ENCODE measurements at regions not wholly inside any gene's neighbourhood (a gene's known extent, or its start where the extent isn't known, plus 50 kb on each side); places are given as distances from the start of the nearest gene placed in this dataset.

DNA sequence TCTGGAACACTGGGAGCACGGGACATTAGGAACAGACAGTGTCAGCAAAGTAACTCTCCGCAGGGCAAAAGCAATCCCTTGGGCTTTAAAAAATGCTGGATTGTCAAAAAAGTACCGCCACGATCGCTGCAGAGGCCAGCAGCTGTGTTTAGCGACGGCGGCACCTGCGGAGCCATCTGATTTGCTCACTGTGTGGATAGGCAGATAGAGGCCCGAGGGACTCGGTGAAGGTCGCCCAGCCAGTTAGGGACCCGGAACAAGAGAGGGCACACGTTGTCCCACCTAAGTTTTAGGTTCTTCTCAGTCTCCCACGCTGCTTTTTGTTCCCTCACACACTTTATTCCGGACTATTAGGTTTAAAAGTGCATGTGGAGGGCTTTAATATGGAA is 238.3 kb downstream of the TEX29 start:
- no peak overlapping the region for H3K27ac ChIP-seq (ENCODE audit: low read length)
- H3K36me3 ChIP-seq (ENCODE audit: control insufficient read depth in 1 of 2, insufficient read depth in 2 of 2, low read length in 2 of 2) = no peaks in the 10 kb centered on the region
- H3K9me3 ChIP-seq (ENCODE audit: control insufficient read depth in 1 of 2, low read length in 2 of 2) = no peaks in the 10 kb centered on the region
- peaks cover 4% of the 10 kb centered on the region for H3K27me3 ChIP-seq (ENCODE audit: low read depth, low read length)
- H3K4me3 ChIP-seq (ENCODE audit: low read depth in 1 of 2, low read length in 2 of 2) = no peak overlapping the region
- H3K4me1 ChIP-seq (ENCODE audit: control insufficient read depth in 1 of 2, insufficient read depth in 2 of 2, low read length in 2 of 2) = no peaks in the 10 kb centered on the region

DNA sequence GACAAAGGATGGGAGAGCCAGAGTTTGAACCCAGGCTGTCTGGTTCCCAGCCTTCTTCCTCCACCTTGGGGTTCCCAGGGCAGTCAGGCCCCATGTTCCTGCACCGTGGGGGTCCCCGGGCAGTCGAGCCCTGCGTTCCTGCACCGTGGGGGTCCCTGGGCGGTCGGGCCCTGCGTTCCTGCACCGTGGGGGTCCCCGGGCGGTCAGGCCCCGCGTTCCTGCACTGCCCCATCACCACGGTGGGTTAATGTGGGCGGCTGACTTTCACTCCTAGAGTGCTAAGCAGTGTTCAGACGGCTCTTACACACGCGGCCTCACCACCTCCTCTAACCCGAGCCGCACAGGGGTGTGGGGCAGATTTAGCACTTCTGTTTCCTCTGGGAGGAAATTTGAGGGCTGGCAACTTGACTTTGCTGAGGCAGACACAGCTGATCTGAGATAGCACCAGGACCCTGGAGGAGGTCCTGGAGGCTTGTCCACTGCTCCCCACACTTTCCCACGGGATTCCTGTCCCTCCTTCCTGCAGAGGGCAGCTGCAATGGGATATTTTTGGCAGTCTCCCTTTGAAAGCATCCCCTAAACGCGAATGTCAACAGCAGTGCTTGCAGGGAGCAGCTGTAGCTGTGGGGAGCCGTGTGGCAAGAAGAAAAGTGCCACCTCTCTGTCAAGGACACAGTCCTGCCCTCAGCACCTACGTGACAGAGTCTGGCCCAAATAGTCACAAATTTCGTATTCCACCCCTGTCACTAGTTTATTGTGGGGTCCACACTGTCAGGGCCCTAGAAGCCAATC is 239.4 kb downstream of the TEX29 start:
- Histone ChIP-seq H3K9me3 (ENCODE audit: control insufficient read depth in 1 of 2, low read length in 2 of 2) (no peaks in the 10 kb centered on the region), H3K27ac (ENCODE audit: low read length) (no peak overlapping the region), H3K4me1 (ENCODE audit: control insufficient read depth in 1 of 2, insufficient read depth in 2 of 2, low read length in 2 of 2) (no peaks in the 10 kb centered on the region), H3K36me3 (ENCODE audit: control insufficient read depth in 1 of 2, insufficient read depth in 2 of 2, low read length in 2 of 2) (no peaks in the 10 kb centered on the region), H3K27me3 (ENCODE audit: low read depth, low read length) (peaks cover 4% of the 10 kb centered on the region), H3K4me3 (ENCODE audit: low read depth in 1 of 2, low read length in 2 of 2) (no peak overlapping the region)

DNA sequence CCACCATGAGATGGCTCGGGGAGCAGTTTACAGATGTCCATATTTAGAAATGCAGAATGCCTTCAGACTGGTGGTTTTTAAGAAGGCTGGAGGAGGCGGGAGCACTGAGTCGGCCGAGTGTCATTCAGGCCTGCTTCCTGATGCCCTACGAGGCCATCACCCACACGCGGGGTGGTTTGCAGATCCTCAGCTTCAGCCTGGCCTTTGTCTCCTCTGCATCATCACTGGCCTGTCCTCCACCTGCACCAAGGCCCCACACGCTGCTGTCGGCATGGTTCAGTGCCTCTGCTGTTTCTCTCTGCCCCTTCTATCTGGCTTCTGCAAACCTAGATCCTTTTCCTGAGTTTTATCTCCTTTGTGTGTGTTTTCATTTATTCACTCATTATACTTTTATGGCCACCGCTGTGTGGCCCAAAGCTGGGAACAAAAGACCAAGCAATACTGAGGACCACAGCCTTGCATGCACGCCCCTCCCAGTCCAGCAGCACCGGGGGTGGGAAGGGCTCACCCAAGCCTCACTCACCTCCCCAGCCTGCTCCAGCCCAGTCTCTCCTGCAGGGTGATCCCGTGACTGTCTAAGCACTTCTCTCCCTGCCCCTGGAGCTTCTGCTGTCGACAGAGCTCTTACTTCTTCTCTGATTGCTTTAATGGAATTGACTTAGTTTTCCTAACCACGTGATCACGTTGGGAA is 240.8 kb downstream of the TEX29 start:
- Histone ChIP-seq H3K36me3 (ENCODE audit: control insufficient read depth in 1 of 2, insufficient read depth in 2 of 2, low read length in 2 of 2) (no peaks in the 10 kb centered on the region), H3K9me3 (ENCODE audit: control insufficient read depth in 1 of 2, low read length in 2 of 2) (no peaks in the 10 kb centered on the region), H3K27ac (ENCODE audit: low read length) (no peak overlapping the region), H3K27me3 (ENCODE audit: low read depth, low read length) (peaks cover 4% of the 10 kb centered on the region), H3K4me3 (ENCODE audit: low read depth in 1 of 2, low read length in 2 of 2) (no peak overlapping the region), H3K4me1 (ENCODE audit: control insufficient read depth in 1 of 2, insufficient read depth in 2 of 2, low read length in 2 of 2) (no peaks in the 10 kb centered on the region)

DNA sequence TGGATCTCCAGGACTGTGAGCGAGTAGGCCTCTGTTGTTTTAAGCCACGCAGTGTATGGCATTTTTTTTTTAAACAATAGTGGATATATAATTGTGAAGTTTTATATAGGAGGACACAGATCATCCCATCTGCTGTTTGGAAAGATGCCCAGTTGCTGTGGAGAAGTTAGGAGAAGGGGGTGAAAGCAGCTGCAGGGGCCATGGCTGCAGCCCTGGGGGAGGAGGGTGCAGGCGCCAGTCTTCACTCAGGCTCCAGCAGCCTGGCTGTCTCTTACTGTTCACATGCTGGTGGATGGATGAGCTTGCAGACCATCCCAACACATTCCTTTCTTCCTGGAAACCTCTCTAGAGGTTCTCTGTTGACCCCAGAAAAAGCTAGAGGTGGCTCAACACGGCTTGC is 242.3 kb downstream of the TEX29 start:
- Histone ChIP-seq H3K9me3 (ENCODE audit: control insufficient read depth in 1 of 2, low read length in 2 of 2) (no peaks in the 10 kb centered on the region), H3K4me3 (ENCODE audit: low read depth in 1 of 2, low read length in 2 of 2) (no peak overlapping the region), H3K4me1 (ENCODE audit: control insufficient read depth in 1 of 2, insufficient read depth in 2 of 2, low read length in 2 of 2) (no peaks in the 10 kb centered on the region), H3K27ac (ENCODE audit: low read length) (no peak overlapping the region), H3K27me3 (ENCODE audit: low read depth, low read length) (peaks cover 4% of the 10 kb centered on the region), H3K36me3 (ENCODE audit: control insufficient read depth in 1 of 2, insufficient read depth in 2 of 2, low read length in 2 of 2) (no peaks in the 10 kb centered on the region)

DNA sequence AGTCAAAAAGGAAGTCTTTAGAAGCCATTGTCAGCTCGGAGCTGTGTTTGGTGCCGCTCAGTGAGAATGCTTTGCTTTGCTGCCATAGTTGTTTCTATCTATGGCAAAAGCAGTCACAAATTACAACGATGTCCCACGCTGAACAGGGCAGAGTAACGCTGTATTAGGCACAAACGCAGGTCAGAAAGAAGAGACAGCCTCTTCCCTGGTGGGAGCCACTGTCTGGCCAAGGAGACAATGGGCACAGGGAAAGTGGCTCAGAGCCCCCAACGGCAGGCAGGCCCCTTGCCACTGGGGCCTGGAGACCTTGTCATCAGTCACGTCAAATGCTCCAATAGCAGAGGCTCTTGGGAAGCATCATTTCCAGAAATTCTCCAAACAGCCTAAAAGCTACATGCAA is 244.2 kb downstream of the TEX29 start:
- no peak overlapping the region for H3K4me3 ChIP-seq (ENCODE audit: low read depth in 1 of 2, low read length in 2 of 2)

DNA sequence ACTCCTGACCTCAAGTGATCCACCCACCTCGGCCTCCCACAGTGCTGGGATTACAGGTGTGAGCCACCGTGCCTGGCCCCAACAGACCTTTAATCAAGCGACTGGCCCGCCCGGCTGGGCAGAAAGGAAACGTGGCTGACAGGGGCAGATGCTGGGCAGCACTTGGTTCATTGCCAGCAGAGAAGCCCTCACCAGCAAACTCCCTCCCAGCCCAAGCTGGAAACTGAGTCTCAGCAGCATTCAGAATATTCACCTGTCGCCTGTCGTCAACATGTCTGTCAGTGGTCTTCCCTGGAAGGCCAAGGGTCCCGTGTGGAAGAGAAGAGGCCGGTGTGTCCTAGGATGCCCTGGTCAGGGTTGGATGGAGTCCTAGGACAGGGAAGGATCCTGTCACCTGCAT is 245.0 kb downstream of the TEX29 start:
- Histone ChIP-seq H3K9me3 (ENCODE audit: control insufficient read depth in 1 of 2, low read length in 2 of 2) (peaks cover 0 to 10% of the 10 kb centered on the region in 2 donors), H3K4me1 (ENCODE audit: control insufficient read depth in 1 of 2, insufficient read depth in 2 of 2, low read length in 2 of 2) (no peaks in the 10 kb centered on the region), H3K4me3 (ENCODE audit: low read depth in 1 of 2, low read length in 2 of 2) (no peak overlapping the region), H3K27me3 (ENCODE audit: low read depth, low read length) (peaks cover 4% of the 10 kb centered on the region), H3K36me3 (ENCODE audit: control insufficient read depth in 1 of 2, insufficient read depth in 2 of 2, low read length in 2 of 2) (no peaks in the 10 kb centered on the region), H3K27ac (ENCODE audit: low read length) (no peak overlapping the region)

More for the DNA sequence above, 244.2 kb downstream of the TEX29 start:
- peaks cover 4% of the 10 kb centered on the region for H3K27me3 ChIP-seq (ENCODE audit: low read depth, low read length)
- no peaks in the 10 kb centered on the region for H3K4me1 ChIP-seq (ENCODE audit: control insufficient read depth in 1 of 2, insufficient read depth in 2 of 2, low read length in 2 of 2)
- no peak overlapping the region for H3K27ac ChIP-seq (ENCODE audit: low read length)
- H3K9me3 ChIP-seq (ENCODE audit: control insufficient read depth in 1 of 2, low read length in 2 of 2) = peaks cover 0 to 10% of the 10 kb centered on the region in 2 donors
- H3K36me3 ChIP-seq (ENCODE audit: control insufficient read depth in 1 of 2, insufficient read depth in 2 of 2, low read length in 2 of 2) = no peaks in the 10 kb centered on the region

DNA sequence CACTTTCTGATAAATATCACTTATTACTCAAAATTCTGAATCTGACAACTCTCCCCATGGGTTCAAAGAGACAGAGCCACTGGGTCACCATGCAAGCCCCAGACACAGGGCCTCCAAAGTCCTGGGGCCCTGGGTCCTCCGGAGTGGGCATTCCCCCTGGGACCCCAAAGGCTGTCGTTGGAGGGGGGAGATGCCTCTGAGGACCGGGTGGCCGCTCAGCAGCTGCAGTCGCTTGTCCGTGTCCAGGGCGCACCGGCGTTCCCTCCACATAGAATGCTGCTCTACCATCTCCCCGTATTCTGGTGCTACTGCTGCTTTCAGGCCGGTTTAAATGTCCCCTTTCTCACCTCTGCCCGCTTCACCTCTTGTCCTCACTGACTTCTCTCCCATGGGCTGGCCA is 246.1 kb downstream of the TEX29 start:
- Histone ChIP-seq H3K27ac (ENCODE audit: low read length) (no peak overlapping the region), H3K36me3 (ENCODE audit: control insufficient read depth in 1 of 2, insufficient read depth in 2 of 2, low read length in 2 of 2) (no peaks in the 10 kb centered on the region), H3K4me1 (ENCODE audit: control insufficient read depth in 1 of 2, insufficient read depth in 2 of 2, low read length in 2 of 2) (no peaks in the 10 kb centered on the region), H3K27me3 (ENCODE audit: low read depth, low read length) (peaks cover 4% of the 10 kb centered on the region), H3K9me3 (ENCODE audit: control insufficient read depth in 1 of 2, low read length in 2 of 2) (peaks cover 0 to 10% of the 10 kb centered on the region in 2 donors), H3K4me3 (ENCODE audit: low read depth in 1 of 2, low read length in 2 of 2) (no peak overlapping the region)

DNA sequence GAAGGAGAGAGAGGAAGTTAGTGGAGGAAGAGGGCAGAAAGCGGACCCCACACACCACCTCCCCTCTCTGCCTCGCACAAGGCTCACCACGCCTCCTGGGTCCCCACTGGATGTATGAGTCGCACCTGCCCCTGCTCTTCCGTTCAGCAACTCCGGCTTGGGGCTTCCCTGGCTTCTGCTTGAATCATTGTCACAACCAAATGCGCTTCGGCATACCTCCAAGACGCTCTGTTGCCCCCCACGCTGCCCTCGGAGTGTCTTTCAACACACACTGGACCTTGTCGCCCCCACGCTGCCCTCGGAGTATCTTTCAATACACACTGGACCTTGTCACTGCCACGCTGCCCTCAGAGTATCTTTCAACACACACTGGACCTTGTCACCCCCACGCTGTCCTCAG is 247.2 kb downstream of the TEX29 start:
- Histone ChIP-seq H3K4me3 (ENCODE audit: low read depth in 1 of 2, low read length in 2 of 2) (no peak overlapping the region), H3K36me3 (ENCODE audit: control insufficient read depth in 1 of 2, insufficient read depth in 2 of 2, low read length in 2 of 2) (no peaks in the 10 kb centered on the region), H3K9me3 (ENCODE audit: control insufficient read depth in 1 of 2, low read length in 2 of 2) (peaks cover 0 to 10% of the 10 kb centered on the region in 2 donors), H3K4me1 (ENCODE audit: control insufficient read depth in 1 of 2, insufficient read depth in 2 of 2, low read length in 2 of 2) (no peaks in the 10 kb centered on the region), H3K27ac (ENCODE audit: low read length) (no peak overlapping the region), H3K27me3 (ENCODE audit: low read depth, low read length) (peaks cover 4% of the 10 kb centered on the region)

DNA sequence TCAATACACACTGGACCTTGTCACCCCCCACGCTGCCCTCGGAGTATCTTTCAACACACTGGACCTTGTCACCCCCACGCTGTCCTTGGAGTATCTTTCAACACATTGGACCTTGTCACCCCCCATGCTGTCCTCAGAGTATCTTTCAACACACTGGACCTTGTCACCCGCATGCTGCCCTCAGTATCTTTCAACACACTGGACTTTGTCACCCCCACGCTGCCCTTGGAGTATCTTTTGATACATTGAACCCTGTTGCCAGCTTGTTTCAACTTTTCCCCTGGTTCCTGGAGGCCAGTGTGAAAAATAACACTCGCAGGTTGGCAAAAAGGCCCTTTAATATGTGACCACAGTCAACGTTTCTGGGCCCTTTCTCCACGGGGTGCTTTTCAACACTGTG is 247.8 kb downstream of the TEX29 start:
- Histone ChIP-seq H3K27me3 (ENCODE audit: low read depth, low read length) (no peaks in the 10 kb centered on the region), H3K36me3 (ENCODE audit: control insufficient read depth in 1 of 2, insufficient read depth in 2 of 2, low read length in 2 of 2) (no peaks in the 10 kb centered on the region), H3K4me1 (ENCODE audit: control insufficient read depth in 1 of 2, insufficient read depth in 2 of 2, low read length in 2 of 2) (no peaks in the 10 kb centered on the region), H3K27ac (ENCODE audit: low read length) (no peak overlapping the region), H3K4me3 (ENCODE audit: low read depth in 1 of 2, low read length in 2 of 2) (no peak overlapping the region), H3K9me3 (ENCODE audit: control insufficient read depth in 1 of 2, low read length in 2 of 2) (peaks cover 0 to 10% of the 10 kb centered on the region in 2 donors)

DNA sequence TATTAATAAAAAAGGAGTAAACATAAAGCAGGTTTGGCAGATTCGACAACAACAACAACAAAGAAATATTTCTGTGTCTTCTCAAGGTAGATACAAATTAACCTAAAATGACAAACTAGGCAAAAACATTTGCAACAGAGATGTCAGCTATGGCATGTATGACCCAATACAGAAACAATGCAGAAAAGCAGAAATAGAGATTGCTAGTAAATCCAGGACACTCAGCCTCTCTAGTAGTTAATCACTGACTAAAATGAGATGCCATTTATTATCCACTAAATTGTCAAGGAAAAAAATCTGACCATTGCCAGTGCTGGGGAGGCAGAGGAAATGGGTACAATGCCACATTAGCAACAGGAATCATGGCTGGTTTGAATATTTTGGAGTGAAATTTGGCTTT is 250.5 kb downstream of the TEX29 start:
- H3K27me3 ChIP-seq (ENCODE audit: low read depth, low read length) = no peaks in the 10 kb centered on the region
- no peaks in the 10 kb centered on the region for H3K36me3 ChIP-seq (ENCODE audit: control insufficient read depth in 1 of 2, insufficient read depth in 2 of 2, low read length in 2 of 2)
- H3K9me3 ChIP-seq (ENCODE audit: control insufficient read depth in 1 of 2, low read length in 2 of 2) = peaks cover 11 to 22% of the 10 kb centered on the region in 2 donors
- no peak overlapping the region for H3K27ac ChIP-seq (ENCODE audit: low read length)
- no peak overlapping the region for H3K4me3 ChIP-seq (ENCODE audit: low read depth in 1 of 2, low read length in 2 of 2)
- H3K4me1 ChIP-seq (ENCODE audit: control insufficient read depth in 1 of 2, insufficient read depth in 2 of 2, low read length in 2 of 2) = no peaks in the 10 kb centered on the region

DNA sequence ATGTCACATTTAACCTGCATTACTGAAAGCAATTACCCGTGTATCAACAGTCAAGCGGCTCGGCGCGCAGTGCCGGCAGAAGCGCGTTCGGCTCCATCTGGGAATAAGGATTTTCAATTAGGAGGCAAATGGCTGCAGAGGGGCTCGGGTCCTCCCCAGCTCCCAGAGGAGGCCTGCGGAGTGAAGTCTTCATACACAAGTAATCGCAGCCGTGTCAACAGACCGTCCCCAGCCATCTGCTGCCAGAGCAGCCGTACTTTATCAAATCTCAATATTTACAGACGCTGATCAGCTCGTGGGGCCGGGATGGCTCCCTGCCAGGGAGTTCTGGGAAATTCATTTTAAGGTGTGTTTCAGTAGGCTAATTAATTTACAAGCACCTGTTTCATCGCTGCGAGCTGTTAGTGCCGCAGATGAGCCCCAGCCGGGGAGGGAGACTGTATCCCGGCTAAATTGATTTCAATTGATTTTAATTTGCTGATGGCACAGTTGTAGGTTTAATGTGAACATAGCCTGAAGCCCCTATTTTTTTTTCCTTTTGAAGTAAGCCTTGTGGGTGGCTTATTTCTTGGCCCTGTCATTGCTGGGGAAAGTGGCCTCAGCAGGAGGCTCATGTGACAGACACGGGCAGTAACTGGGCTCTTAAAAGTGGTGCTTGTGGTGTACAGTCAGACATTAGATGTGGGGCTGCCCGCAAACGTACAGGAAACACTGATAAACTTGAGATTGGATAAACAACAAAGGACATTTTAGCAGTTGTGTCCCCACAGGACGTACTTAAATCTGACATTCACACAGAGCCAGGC is 252.7 kb downstream of the TEX29 start:
- no peaks in the 10 kb centered on the region for H3K36me3 ChIP-seq (ENCODE audit: control insufficient read depth in 1 of 2, insufficient read depth in 2 of 2, low read length in 2 of 2)
- H3K27me3 ChIP-seq (ENCODE audit: low read depth, low read length) = no peaks in the 10 kb centered on the region
- no peak overlapping the region for H3K4me3 ChIP-seq (ENCODE audit: low read depth in 1 of 2, low read length in 2 of 2)
- no peaks in the 10 kb centered on the region for H3K4me1 ChIP-seq (ENCODE audit: control insufficient read depth in 1 of 2, insufficient read depth in 2 of 2, low read length in 2 of 2)
- H3K27ac ChIP-seq (ENCODE audit: low read length) = no peak overlapping the region
- peaks cover 11 to 22% of the 10 kb centered on the region in 2 donors for H3K9me3 ChIP-seq (ENCODE audit: control insufficient read depth in 1 of 2, low read length in 2 of 2)

Data from muscle layer of duodenum (tissue), 2 donors.